ENCODE measurements at regions not wholly inside any gene's neighbourhood (a gene's known extent, or its start where the extent isn't known, plus 50 kb on each side); places are given as distances from the start of the nearest gene placed in this dataset.

GRCh38 chr15:35271371-35272043, 186.4 kb upstream of the NANOGP8 start:
- TF ChIP-seq POLR2AphosphoS5 (IDR thresholded peaks at IDR 0.05), result no peak
- TF ChIP-seq CTCF (IDR thresholded peaks at IDR 0.05), result no peak

Measured in upper lobe of left lung (tissue), 4 donors.